ENCODE measurements at regions not wholly inside any gene's neighbourhood (a gene's known extent, or its start where the extent isn't known, plus 50 kb on each side); places are given as distances from the start of the nearest gene placed in this dataset.

GRCh38 chr6:91822581-91822980 is 1235.7 kb upstream of the MAP3K7 start:
- no peak for DNase-seq (ENCODE audit: low read depth in 2 of 2)

GRCh38 chr6:91816335-91816734 is 1229.5 kb upstream of the MAP3K7 start:
- no peak for DNase-seq (ENCODE audit: low read depth in 2 of 2)

GRCh38 chr6:91813641-91814040 is 1226.8 kb upstream of the MAP3K7 start:
- DNase-seq (ENCODE audit: low read depth in 2 of 2): no peak

- DNase-seq (ENCODE audit: low read depth in 2 of 2): no peak
Measured at GRCh38 chr6:91812596-91813274, 1225.9 kb upstream of the MAP3K7 start.

GRCh38 chr6:91804981-91805380 is 1218.1 kb upstream of the MAP3K7 start:
- no peak for DNase-seq (ENCODE audit: low read depth in 2 of 2)

GRCh38 chr6:91802431-91802830 is 1215.6 kb upstream of the MAP3K7 start:
- no peak for DNase-seq (ENCODE audit: low read depth in 2 of 2)

GRCh38 chr6:91796603-91797002 is 1209.7 kb upstream of the MAP3K7 start:
- DNase-seq (ENCODE audit: low read depth in 2 of 2): no peak

- DNase-seq (ENCODE audit: low read depth in 2 of 2): no peak
Measured at GRCh38 chr6:91788501-91788900, 1201.6 kb upstream of the MAP3K7 start.

- no peak for DNase-seq (ENCODE audit: low read depth in 2 of 2)
Measured at GRCh38 chr6:91786474-91787184, 1199.8 kb upstream of the MAP3K7 start.

- DNase-seq (ENCODE audit: low read depth in 2 of 2): no peak
Measured at GRCh38 chr6:91782802-91783201, 1195.9 kb upstream of the MAP3K7 start.

GRCh38 chr6:91781946-91782345 is 1195.1 kb upstream of the MAP3K7 start:
- no peak for DNase-seq (ENCODE audit: low read depth in 2 of 2)

GRCh38 chr6:91780270-91780669 is 1193.4 kb upstream of the MAP3K7 start:
- DNase-seq (ENCODE audit: low read depth in 2 of 2): no peak

GRCh38 chr6:91761621-91762020 is 1174.7 kb upstream of the MAP3K7 start:
- DNase-seq (ENCODE audit: low read depth in 2 of 2): no peak

GRCh38 chr6:91754691-91755090 is 1167.8 kb upstream of the MAP3K7 start:
- DNase-seq (ENCODE audit: low read depth in 2 of 2): no peak

GRCh38 chr6:91751526-91751925 is 1164.7 kb upstream of the MAP3K7 start:
- no peak for DNase-seq (ENCODE audit: low read depth in 2 of 2)

- DNase-seq (ENCODE audit: low read depth in 2 of 2): no peak
Measured at GRCh38 chr6:91744566-91744965, 1157.7 kb upstream of the MAP3K7 start.

- DNase-seq (ENCODE audit: low read depth in 2 of 2): no peak
Measured at GRCh38 chr6:91743756-91744155, 1156.9 kb upstream of the MAP3K7 start.

- DNase-seq (ENCODE audit: low read depth in 2 of 2): no peak
Measured at GRCh38 chr6:91731939-91732338, 1145.1 kb upstream of the MAP3K7 start.

GRCh38 chr6:91730710-91731109 is 1143.8 kb upstream of the MAP3K7 start:
- DNase-seq (ENCODE audit: low read depth in 2 of 2): no peak

- DNase-seq (ENCODE audit: low read depth in 2 of 2): no peak
Measured at GRCh38 chr6:91720324-91720723, 1133.5 kb upstream of the MAP3K7 start.

- DNase-seq (ENCODE audit: low read depth in 2 of 2): no peak
Measured at GRCh38 chr6:91719414-91719813, 1132.5 kb upstream of the MAP3K7 start.

GRCh38 chr6:91718198-91718597 is 1131.3 kb upstream of the MAP3K7 start:
- DNase-seq (ENCODE audit: low read depth in 2 of 2): no peak

- DNase-seq (ENCODE audit: low read depth in 2 of 2): no peak
Measured at GRCh38 chr6:91717094-91717493, 1130.2 kb upstream of the MAP3K7 start.
